HK-2 (cell line): ENCODE measurements at regions not wholly inside any gene's neighbourhood (a gene's known extent, or its start where the extent isn't known, plus 50 kb on each side); places are given as distances from the start of the nearest gene placed in this dataset.

Experiments used
- DNase-seq: peaks from one replicate; pipeline ENCODE4 v3.0.0-alpha.2; 2018; ENCODE audit not compliant: unreplicated experiment

GRCh38 chr12:91579516-91580263 is 397.1 kb upstream of the DCN start:
- no peak for DNase-seq

DNA sequence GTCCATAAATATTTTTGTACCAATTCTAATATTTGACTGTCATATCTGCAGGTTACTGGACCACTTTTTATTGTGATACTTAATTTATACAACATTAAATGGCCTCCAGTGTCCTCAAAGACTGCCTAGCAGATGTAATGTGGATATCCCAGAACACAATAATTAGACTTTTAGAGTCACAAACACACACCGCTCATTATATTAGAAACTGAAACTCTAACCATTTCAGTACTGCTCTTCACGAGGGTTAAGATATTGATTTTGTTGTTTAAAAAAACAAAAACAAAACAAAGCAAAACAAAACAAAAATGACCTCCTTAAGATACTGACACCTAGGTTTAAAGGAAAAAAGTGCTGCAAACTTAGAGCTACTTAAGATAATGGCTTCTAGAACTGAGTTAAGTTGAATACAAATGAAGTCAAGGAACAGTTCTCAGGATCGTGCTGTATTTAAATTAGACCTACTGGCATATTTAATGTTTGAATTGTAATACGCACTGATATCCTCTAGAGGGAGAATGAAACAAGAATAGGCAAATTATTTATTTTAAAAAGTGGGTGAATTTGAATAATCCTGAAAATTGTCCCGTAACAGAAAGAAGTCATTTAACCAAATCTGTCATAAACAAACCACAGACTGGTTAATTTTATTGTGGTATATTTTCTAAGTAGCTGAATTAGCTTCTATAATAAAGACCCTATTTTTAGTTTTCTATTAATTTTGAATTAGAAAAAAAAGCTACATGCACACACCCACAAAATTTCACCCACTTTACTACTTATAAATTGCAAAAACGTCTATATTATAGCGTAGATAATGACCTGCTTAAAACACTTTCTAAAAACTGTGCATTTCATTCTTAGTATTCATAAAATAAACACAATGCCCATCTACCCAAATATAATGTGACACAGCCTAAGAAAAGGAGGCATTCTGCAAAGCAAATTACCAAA is 395.2 kb upstream of the DCN start:
- DNase-seq = no peak

GRCh38 chr12:91576432-91576831 is 393.8 kb upstream of the DCN start:
- no peak for DNase-seq

DNA sequence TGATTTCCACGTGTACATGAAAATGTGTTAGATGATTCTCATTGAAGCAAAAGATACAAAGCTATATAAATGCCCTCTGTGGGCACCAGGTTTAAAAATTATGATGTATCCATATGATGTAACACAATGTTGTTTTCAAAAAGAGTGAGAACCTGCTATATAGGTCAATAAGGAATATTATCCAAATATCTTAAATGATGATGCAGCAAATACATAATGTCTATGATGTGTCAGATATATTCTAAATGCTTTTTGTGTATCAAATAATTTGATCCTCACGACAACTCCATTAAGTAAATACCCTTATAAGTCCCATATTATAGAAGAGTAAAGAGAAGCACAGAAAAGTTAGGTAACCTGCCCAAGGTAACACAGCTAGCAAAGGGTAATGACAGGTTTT is 393.0 kb upstream of the DCN start:
- DNase-seq = no peak

DNA sequence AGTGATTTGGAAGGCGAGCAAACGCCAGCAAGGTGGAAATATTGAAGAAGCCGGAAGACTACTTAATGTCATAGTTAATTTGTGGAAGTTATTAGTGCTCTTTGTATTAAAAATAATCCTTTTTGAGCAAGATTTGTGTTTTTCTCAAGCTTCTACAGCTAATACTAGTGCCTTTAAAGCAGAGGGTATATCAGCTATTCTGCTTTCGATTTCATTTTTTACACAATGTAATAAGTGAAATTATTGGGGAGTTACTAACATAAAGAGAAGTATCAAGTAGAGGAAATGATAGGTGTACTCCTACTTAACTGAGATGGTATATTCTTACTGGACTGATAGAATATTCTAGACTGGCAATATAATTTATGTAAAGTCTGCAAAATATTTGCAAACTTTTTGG is 392.4 kb upstream of the DCN start:
- no peak for DNase-seq

DNA sequence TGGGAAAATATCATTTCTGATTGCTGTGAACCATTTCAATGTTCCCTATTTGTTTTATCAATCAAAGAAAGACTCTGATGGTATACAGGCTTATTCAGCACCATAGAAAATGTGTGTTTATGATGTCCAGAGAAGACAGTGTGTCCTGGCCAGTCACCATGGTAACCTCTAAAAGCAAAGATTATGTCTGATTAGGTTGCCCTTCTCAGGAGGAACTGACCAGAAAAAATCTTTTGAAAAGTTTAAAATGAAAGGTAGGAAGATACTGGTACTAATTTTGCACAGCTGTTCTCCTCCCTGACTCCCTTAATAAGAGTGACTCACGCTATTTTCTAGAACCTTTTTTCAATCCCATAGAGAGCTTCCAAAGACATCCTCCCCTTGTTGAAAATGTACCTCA is 391.8 kb upstream of the DCN start:
- no peak for DNase-seq

GRCh38 chr12:91572869-91573268 is 390.3 kb upstream of the DCN start:
- no peak for DNase-seq

DNA sequence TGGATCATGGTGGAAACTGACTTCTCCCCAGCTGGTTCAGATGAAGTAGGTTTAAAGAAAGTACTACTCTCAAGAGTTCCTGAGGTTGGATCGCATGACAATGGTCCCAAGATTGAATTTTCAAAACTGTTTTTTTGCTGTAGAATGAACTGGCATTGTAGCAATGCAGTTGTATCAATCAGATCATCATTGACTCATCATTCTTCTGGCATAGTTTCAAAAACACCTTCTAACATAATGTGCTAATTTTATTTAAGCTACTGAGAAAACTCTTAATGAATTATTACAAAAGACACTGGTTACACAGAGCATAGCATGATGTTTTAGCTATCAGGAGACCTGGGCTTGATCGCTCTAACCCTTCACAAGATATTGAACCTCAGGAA is 384.5 kb upstream of the DCN start:
- no peak for DNase-seq

- no peak for DNase-seq
These were observed 383.9 kb upstream of the DCN start for GRCh38 chr12:91566328-91567099.

- no peak for DNase-seq
These were observed 383.2 kb upstream of the DCN start for GRCh38 chr12:91565846-91566245.

DNA sequence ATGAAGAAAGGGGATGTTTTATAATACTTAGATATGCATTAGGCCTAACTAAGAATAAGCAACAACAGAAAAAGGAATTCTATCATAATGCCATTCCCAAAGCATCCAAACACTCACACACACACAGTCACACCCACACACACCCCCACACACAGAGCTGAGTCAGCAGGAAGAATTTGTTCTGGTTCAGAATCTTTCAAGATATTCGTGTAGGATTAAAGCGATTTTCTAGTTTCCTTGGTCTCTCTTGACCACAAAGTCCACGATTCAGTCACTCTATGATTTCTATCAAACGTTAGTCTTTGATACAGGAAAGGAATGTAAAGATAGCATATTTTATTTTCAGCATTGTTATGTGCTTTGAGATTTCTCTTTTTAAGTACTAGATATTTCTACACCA is 382.6 kb upstream of the DCN start:
- DNase-seq = no peak

GRCh38 chr12:91563011-91563765 is 380.6 kb upstream of the DCN start:
- DNase-seq = no peak

DNA sequence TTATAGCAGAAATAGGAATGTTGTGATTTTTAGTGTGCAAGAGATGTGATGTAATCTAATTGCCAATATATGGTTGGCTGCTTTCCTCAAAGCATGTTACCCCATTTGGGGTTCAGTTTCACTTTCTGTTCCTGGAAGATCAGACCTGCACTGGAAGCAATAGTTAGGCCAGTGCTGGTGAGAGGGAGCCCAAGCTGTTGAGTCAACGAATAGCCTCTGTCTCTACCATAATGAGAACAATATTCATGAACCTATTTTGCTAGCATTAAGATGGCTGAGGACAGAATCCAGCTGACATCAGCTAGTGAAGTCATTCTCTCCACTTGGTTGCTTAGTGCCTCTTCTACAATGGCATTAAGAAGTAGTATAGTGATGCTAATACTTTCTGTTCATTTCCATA is 379.9 kb upstream of the DCN start:
- no peak for DNase-seq

DNA sequence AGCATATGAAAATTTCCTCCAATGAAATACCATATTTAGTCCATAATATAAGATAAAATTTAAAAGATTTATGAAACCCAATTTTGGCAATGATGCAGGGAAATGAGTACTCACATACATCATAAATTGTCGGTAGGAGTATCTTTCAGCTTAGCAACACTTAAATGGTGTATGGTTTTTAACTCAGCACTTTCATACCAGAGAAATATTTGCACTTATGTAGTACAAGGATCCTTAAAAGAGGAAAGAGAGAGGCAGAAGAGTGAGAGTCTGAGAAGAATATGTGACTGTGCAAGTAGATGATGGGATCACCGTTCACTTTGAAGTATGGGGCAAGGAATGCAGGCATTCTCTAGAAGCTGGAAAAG is 379.3 kb upstream of the DCN start:
- no peak for DNase-seq

- no peak for DNase-seq
These were observed 378.8 kb upstream of the DCN start for GRCh38 chr12:91561301-91561957.

DNA sequence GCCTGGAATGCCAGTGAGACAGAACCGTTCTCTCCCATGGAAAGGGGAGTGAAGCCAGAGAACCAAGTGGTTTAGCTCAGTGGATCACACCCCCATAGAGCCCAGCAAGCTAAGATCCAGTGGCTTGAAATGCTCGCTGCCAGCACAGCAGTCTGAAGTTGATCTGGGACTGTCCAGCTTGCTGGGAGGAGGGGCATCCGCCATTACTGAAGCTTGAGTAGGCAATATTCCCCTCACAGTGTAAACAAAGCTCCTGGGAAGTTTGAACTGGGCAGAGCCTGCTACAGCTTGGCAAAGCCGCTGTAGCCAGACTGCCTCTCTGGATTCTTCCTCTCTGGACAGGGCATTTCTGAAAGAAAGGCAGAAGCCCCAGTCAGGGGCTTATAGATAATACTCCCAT is 374.3 kb upstream of the DCN start:
- DNase-seq = no peak

- DNase-seq = no peak
These were observed 373.1 kb upstream of the DCN start for GRCh38 chr12:91555436-91556415.

DNA sequence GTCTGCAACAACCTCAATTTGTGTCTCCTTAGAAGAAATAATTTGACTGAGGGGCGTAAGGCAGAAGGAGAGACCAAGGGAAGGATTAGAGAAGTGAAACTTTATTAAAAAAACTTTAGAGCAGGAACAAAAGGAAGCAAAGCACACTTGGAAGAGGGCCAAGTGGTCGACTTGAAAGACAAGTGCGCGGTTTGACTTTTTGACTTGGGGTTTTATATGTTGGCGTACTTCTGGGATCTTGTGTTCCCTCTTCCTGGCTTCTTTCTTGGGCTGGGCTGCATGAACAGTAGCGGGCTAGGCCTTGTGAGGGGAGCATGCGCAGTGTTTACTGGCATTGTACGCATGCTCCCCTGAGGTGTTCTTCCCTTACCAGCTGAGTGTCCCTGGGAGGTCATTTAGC is 369.3 kb upstream of the DCN start:
- DNase-seq = no peak

DNA sequence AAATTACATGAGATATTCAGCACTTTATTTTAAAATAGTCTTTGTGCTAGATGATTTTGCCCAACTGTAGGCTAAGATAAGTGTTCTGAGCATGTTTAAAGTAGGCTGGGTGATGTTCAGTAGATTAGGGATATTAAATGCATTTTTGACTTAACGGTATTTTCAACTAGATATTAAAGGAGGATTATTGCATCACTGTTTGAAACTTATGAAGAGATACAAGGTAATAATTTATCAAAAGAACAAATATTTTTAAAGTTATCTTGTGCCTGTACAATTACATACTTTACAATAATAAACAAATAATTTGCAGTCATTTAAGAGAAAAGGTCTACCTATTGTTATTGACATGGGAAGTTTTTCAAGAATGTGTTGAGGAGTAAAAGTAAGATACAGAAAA is 368.6 kb upstream of the DCN start:
- no peak for DNase-seq

DNA sequence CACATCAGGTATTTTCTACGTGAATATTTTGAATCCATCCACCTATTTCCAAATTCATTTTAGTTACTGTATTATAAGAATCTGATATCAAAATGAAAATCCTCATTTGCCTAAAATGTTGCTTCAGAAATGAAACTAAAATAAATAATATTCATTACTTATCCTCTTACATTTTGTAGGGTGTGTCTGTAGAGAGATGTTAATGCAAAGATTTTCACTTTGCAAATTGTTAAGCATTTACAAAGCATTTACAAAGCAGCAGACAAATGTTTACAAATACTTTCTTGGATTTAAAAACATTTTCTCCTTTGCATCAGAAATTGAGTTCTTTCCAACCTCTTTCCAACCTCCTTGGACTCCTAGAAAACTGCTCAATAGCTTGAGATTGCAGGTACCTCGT is 360.0 kb upstream of the DCN start:
- DNase-seq = no peak
